ENCODE measurements at regions not wholly inside any gene's neighbourhood (a gene's known extent, or its start where the extent isn't known, plus 50 kb on each side); places are given as distances from the start of the nearest gene placed in this dataset.

DNA sequence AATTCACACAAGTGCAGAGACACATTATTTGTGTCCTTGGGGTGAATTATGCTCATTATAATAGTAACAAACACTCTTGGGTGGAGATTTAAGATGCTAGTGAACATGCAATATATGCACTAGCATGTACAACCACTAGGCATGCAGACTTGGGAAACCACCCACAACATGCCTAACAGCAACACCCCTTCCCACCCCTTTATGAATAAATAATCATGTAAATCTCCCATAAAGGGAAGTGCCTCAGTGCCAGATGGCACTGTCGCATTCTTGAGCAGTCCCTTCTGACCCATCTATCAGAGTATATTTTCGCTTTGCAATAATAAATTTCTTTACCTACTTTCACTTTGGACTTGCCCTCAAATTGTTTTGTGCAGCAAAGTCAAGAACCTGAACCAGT is 1362.2 kb downstream of the OLFM4 start:
- TF ChIP-seq POLR2AphosphoS5 (IDR thresholded peaks at IDR 0.05) (no peak), POLR2A (IDR thresholded peaks at IDR 0.05) (no peak)
- TF ChIP-seq, protein P1, sequence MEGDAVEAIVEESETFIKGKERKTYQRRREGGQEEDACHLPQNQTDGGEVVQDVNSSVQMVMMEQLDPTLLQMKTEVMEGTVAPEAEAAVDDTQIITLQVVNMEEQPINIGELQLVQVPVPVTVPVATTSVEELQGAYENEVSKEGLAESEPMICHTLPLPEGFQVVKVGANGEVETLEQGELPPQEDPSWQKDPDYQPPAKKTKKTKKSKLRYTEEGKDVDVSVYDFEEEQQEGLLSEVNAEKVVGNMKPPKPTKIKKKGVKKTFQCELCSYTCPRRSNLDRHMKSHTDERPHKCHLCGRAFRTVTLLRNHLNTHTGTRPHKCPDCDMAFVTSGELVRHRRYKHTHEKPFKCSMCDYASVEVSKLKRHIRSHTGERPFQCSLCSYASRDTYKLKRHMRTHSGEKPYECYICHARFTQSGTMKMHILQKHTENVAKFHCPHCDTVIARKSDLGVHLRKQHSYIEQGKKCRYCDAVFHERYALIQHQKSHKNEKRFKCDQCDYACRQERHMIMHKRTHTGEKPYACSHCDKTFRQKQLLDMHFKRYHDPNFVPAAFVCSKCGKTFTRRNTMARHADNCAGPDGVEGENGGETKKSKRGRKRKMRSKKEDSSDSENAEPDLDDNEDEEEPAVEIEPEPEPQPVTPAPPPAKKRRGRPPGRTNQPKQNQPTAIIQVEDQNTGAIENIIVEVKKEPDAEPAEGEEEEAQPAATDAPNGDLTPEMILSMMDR (IDR thresholded peaks at IDR 0.05 in 8 of 11, conservative IDR thresholded peaks at IDR 0.05 in 3 of 11), result no peak

Measured in spleen (tissue), 7 donors.